ENCODE measurements at regions not wholly inside any gene's neighbourhood (a gene's known extent, or its start where the extent isn't known, plus 50 kb on each side); places are given as distances from the start of the nearest gene placed in this dataset.

DNA sequence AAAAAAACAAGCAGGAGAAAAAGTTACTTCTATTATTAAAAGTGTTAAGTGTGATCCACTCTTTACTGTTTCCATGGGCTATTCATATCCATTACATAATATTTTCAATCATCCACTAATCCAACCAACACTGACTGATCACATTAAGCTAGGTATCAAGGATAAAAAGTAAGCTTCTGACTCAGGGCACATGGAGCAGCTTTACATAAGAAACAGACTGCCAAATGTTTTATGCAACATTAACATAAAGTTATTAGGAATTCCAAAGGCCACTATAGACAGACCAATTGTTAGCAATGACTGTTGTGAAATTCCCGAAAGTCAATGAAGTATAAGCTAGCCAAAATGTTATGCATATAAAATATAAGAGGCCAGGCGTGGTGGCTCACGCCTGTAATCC, 277.6 kb downstream of the ZEB2 start:
- H3K36me3 ChIP-seq = no peaks in the 10 kb centered on the region
- DNase-seq = no peak
- H3K9me3 ChIP-seq = no peaks in the 10 kb centered on the region
- peaks cover 10 to 53% (median 41%) of the 10 kb centered on the region in 6 donors for H3K4me1 ChIP-seq
- TF ChIP-seq CTCF (IDR thresholded peaks at IDR 0.05 in 8 of 11, conservative IDR thresholded peaks at IDR 0.05 in 3 of 11) = no peak
- no peak for TF ChIP-seq POLR2A (IDR thresholded peaks at IDR 0.05)
- no peak for TF ChIP-seq POLR2AphosphoS5 (IDR thresholded peaks at IDR 0.05)
- WGBS, 5 donors = 98 to 100% (median 99%) methylated on average over 3 of the region's 3 CpGs
- intact Hi-C loops (cut with DNase I; ENCODE audit: low total_unique reads) = no loop called here
- H3K27ac ChIP-seq = peak overlapping the region in 5 of 8 donors; percentile 62 to 76 (median 67)
- no peak overlapping the region for H3K4me3 ChIP-seq
- no peaks in the 10 kb centered on the region for H3K27me3 ChIP-seq (replicated peaks in 1 of 7)

DNA sequence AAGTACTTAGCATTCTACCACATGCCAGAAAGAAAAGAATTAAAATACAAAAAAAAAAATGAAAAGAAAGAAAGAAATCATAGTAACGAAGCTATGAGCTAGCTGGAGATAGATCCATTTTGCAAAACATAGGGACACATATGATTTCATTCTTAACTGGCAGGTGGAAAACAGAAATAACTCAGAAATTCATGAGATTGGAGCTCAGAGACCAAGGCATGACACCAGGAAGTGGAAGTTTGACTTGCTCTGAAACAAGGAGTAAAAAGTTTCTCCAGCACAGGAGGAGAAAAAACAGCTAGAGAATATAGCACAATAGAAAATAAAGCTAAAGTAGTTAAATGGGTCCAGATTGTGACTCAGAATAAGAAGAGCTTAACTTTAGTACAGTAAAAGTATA, 278.1 kb downstream of the ZEB2 start:
- Histone ChIP-seq H3K4me1 (peaks cover 10 to 58% (median 41%) of the 10 kb centered on the region in 6 donors), H3K36me3 (no peaks in the 10 kb centered on the region), H3K27me3 (replicated peaks in 1 of 7) (no peaks in the 10 kb centered on the region), H3K27ac (peak overlapping the region in 7 of 8 donors; percentile 21 to 76 (median 67)), H3K9me3 (no peaks in the 10 kb centered on the region), H3K4me3 (no peak overlapping the region)
- WGBS, 5 donors = 76 to 83% (median 79%) methylated on average over 1 of the region's 1 CpG
- intact Hi-C loops (cut with DNase I; ENCODE audit: low total_unique reads) = no loop called here
- DNase-seq = no peak
- no peak for TF ChIP-seq POLR2AphosphoS5 (IDR thresholded peaks at IDR 0.05)
- no peak for TF ChIP-seq POLR2A (IDR thresholded peaks at IDR 0.05)
- TF ChIP-seq CTCF (IDR thresholded peaks at IDR 0.05 in 8 of 11, conservative IDR thresholded peaks at IDR 0.05 in 3 of 11) = no peak

DNA sequence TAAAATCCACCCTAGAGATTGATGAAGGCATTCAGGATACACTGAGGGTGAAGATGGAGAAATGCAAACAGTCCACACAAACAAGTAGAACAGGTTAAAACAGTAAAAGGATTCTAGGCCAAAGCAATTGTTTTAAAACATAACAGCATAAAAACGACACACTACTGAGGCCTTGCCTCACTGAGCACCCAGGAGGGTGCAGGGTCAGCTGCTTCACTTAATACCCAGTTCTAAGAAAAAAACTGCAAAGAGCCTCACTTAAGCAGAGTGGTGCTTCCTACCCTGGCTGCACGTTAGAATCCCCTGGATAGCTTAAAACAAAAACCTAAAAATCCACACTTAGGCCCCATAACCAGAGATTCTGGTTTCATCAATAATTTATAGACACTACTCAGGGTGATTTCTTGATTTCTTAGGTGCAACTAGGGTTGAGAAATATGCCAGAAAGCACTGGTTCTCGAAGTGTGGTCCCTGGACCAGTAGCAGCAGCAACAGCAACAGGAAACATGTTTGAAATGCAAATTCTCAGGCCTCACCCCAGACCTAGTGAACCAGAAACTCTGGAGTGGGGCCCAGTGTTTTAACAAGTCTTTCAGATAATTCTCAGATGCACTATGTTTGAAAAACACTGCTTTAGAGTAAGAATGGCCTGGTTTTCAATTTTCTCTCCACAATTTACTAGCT, 279.1 kb downstream of the ZEB2 start:
- peak overlapping the region; percentile 21 to 76 (median 66) for H3K27ac ChIP-seq
- 24 to 47% (median 42%) methylated on average over 3 of the region's 3 CpGs for WGBS, 5 donors
- intact Hi-C loops (cut with DNase I; ENCODE audit: low total_unique reads) = no loop called here
- H3K36me3 ChIP-seq = no peaks in the 10 kb centered on the region
- DNase-seq = no peak
- no peaks in the 10 kb centered on the region for H3K27me3 ChIP-seq (replicated peaks in 1 of 7)
- no peaks in the 10 kb centered on the region for H3K9me3 ChIP-seq
- H3K4me1 ChIP-seq = peaks cover 10 to 68% (median 44%) of the 10 kb centered on the region in 6 donors
- H3K4me3 ChIP-seq = no peak overlapping the region
- no peak for TF ChIP-seq POLR2A (IDR thresholded peaks at IDR 0.05)
- no peak for TF ChIP-seq POLR2AphosphoS5 (IDR thresholded peaks at IDR 0.05)
- no peak for TF ChIP-seq CTCF (IDR thresholded peaks at IDR 0.05 in 8 of 11, conservative IDR thresholded peaks at IDR 0.05 in 3 of 11)

- H3K4me1 ChIP-seq = peaks cover 10 to 79% (median 46%) of the 10 kb centered on the region in 6 donors
- H3K27me3 ChIP-seq (replicated peaks in 1 of 7) = no peaks in the 10 kb centered on the region
- H3K27ac ChIP-seq = peak overlapping the region in 5 of 8 donors; percentile 21 to 76 (median 67)
- H3K36me3 ChIP-seq = no peaks in the 10 kb centered on the region
- 81 to 98% (median 91%) methylated on average over 1 of the region's 1 CpG for WGBS, 5 donors
- H3K4me3 ChIP-seq = no peak overlapping the region
- no peak for DNase-seq
- intact Hi-C loops (cut with DNase I; ENCODE audit: low total_unique reads) = no loop called here
- no peaks in the 10 kb centered on the region for H3K9me3 ChIP-seq
- no peak for TF ChIP-seq POLR2A (IDR thresholded peaks at IDR 0.05)
- no peak for TF ChIP-seq CTCF (IDR thresholded peaks at IDR 0.05 in 8 of 11, conservative IDR thresholded peaks at IDR 0.05 in 3 of 11)
- no peak for TF ChIP-seq POLR2AphosphoS5 (IDR thresholded peaks at IDR 0.05)
Measured at GRCh38 chr2:144239726-144240125, 280.2 kb downstream of the ZEB2 start.

All from spleen (tissue), 11 donors.